HG03342 (cell line): ENCODE measurements at regions not wholly inside any gene's neighbourhood (a gene's known extent, or its start where the extent isn't known, plus 50 kb on each side); places are given as distances from the start of the nearest gene placed in this dataset.

ENCODE experiments used
- ATAC-seq: cut with Tn5 transposase; IDR thresholded peaks from one replicate; pipeline ENCODE4 v1.9.1; 2021; ENCODE audit warnings: mild to moderate bottlenecking, moderate library complexity; ENCODE audit not compliant: unreplicated experiment

DNA sequence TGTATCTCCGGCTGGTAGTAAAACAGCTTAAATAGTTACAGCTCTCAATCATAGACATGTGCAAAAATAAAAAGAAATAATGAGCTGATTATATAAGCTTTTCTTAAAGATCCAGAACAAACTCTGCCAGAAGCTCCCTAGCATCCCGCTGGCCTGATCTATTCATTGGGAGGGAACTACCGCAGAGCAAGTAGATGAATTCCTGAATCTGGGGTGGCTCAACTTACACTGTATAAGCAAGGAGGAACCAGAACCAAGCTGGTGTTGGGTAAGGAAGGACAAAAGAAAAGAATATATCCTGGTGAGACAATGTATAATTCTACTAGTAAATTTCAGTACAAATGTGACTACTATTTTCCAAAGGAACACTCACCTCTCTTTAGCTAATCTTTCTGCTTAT is 1122.2 kb downstream of the OLFM4 start:
- no peak for ATAC-seq

DNA sequence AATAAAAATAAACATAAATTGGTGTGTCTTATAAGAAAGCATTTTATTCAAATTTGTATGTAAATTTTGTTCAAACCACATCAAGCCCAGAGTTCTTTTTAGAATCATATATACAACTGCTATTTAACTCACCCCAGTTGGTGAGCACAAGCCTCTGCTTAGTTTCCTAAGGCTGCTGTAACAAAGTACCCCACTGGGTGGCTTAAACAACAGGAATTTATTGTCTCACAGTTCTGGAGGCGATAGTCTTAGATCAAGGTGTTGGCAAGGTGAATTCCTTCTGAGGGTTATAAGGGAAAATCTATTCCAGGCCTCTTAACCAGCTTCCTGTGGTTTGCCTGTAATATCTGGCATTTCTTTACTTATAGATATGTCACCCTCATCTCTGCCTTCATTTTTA is 1133.5 kb downstream of the OLFM4 start:
- no peak for ATAC-seq

- no peak for ATAC-seq
Measured at GRCh38 chr13:54165581-54166215, 1137.1 kb downstream of the OLFM4 start.

GRCh38 chr13:54173996-54174395 is 1145.4 kb downstream of the OLFM4 start:
- ATAC-seq, result no peak

DNA sequence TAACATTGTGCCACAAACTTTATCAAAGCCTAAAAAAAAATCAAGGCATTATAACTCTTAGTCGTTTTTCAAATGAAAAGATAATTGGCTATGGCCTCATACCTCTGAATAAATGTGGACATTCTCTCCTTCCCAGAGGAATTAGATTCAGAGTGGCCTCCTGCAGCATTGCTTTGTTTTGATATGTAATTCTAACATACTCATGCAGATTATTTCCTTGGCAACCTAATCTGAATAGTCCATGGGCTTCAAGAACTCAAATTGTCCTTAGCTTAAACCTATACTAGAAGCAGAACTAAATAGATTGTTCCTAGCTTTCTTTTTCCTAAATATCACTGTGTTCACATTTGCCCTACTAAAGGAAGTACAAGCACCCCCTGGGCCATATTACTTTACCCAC is 1146.9 kb downstream of the OLFM4 start:
- no peak for ATAC-seq

DNA sequence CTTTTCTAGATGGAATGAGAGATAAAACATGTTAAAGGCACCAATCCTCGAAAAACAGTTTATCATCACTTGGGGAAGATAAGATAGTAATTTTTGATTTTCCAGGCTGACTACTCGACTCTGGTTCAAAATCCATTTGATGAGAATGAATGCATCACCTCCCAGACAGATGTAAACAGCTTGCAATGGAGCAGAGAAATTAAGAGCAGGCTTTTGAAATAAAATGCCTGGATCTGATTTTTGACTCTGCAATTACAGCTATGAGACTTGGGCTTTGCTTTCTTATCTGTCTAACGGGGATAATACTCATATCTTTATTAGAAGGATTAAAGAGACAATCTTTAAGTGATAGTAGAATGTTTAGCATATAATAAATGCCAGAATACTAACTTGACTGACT is 1148.9 kb downstream of the OLFM4 start:
- no peak for ATAC-seq

DNA sequence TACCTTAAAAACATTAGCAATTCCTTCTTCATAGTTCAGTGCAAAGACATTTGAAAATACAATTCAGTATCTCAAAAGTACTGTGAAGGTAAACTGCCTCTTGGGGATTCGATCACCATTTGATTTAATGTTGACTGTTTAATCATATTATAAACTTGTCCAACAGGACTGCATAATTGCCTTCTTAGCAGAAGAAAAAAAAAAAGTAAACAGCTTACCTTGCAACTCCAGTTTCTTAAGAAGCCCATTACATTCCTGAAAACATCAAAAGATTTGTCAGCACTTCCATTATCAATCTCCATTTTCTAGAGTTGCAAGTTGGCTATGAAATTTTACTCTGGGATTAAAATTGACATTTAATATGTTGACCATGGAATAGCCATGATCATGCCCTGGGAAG is 1154.6 kb downstream of the OLFM4 start:
- ATAC-seq, result no peak

GRCh38 chr13:54183728-54184127 is 1155.1 kb downstream of the OLFM4 start:
- ATAC-seq, result no peak

GRCh38 chr13:54184576-54184975 is 1156.0 kb downstream of the OLFM4 start:
- no peak for ATAC-seq

DNA sequence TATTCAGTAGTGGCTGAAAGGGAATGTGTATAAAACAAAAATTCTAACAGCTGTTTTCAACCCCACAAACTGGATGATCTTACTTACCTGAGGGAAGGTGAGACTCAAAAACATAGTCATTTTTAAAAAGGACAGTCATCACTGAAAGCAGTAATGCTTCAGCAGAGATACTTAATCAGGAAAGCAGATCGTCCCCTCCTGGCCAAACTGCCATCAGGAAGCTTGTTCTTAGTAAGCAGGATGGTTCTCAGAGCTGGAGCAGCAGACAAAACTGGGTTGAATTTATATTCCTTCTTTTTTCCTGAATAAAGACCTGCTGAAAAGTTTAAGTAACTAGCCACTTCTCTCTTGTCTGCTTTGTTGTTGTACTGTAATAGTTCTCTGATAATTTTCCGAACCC is 1156.5 kb downstream of the OLFM4 start:
- ATAC-seq, result no peak

DNA sequence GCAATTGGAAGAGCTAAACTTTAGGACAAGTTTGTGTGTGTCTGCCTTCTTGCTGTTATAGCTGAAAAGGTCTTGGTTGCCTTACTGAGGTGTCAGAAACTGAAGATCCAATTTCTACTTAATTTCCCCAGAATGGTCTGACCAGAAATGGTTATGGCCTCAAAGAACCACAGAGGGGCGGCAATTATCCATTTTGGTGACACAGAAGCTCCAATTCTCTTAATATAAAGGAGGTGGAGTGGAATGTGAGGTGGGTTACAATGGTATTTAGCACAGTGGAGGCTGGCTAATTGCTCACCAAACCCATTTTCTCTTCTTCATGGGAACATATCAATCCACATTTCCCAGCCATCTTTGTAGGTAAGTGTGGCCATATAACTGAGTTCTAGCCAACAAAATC is 1157.2 kb downstream of the OLFM4 start:
- no peak for ATAC-seq

DNA sequence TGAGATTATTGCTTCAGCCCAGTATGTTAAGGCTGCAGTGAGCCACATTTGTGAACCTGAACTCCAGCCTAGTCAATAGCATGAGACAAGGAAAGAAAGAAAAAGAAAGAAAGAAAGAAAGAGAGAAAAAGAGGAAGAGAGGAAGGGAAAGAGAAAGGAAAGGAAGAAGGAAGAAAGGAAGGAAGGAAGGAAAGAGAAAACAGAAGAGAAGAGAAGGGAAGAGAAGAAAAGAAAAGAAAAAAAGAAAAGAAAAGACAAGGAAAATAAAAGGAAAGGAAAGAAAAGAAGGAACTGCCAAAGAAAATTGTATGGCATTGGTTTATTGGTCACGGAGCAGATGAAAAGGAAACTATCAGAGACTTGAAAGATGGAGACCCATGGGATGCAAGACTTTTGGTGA is 1158.8 kb downstream of the OLFM4 start:
- no peak for ATAC-seq

GRCh38 chr13:54194233-54195024 is 1165.8 kb downstream of the OLFM4 start:
- ATAC-seq, result no peak

GRCh38 chr13:54196684-54197083 is 1168.1 kb downstream of the OLFM4 start:
- no peak for ATAC-seq

- no peak for ATAC-seq
Measured at GRCh38 chr13:54198911-54199310, 1170.3 kb downstream of the OLFM4 start.

DNA sequence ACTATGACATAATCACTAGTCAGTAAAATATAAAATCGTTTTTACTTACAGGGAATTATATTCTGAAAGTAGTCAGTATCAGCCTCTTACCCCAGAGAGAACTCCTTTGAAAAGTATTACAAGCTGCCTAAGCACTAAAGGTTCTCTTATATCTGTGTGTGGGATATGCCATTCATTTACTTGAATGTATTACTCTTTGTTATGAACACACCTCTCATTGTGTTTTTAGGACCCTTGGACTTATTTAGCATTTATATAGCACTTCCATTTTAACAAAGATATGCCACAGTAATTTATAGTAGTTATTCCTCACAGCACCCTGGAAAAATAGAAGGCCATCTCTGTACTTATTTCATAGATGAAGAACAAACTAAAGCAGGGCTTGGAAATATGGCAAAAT is 1178.0 kb downstream of the OLFM4 start:
- ATAC-seq, result no peak

- no peak for ATAC-seq
Measured at GRCh38 chr13:54210397-54211049, 1181.9 kb downstream of the OLFM4 start.

DNA sequence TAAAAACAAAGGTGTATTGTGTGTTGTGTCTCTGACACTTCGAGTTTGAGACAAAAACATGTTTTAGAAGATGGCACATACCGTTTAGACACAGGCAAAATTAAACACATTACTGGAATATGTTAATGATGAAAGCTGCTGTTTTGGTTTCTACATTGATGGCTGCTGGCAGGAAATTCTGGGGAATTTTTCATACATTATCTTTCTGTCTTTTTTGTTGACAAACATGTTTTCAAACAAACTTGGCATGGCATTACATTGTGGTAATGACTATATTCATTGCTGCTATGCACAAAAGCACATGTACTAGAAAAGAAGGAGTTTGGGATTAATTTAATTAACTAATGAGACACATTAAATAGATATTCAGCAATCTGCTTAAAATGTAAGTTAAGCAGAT is 1187.6 kb downstream of the OLFM4 start:
- ATAC-seq, result no peak

DNA sequence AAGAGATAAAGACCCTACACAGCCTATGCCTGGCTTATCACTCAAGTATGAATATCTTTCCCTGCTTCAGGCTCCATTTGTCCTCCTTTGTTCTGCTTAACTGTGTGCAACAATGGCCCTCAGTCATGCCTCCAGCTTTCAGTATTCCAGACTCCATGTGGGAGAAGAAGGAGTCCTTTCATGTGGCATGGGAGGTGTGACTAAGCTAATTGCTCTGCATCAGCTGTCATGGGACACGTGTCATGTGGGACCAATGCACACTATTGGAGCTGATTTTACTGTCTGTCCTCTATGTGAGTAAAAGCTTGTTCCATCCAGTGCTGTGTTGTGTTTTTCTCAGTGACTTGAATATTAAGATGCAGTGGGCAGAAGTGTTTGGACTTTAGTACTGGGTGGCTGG is 1198.3 kb downstream of the OLFM4 start:
- no peak for ATAC-seq

DNA sequence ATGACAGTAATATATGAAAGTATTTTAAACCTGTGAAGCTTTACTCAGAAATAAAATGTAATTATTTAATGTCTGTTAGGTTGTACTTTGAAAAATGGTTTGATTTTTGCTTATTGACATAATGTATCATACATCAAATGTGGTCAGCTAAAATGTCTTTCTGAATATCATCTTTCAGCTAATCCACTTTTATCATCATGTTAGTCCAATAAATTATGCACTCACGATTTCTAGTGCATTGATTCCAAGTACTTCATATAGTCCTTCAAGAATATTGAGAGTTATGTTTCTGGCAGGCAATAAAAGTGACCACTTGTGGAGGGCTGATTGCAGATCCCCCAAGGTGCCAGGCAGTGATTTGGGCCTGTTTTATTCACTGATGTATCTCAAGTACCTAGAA is 1204.1 kb downstream of the OLFM4 start:
- no peak for ATAC-seq

- no peak for ATAC-seq
Measured at GRCh38 chr13:54234607-54235006, 1206.0 kb downstream of the OLFM4 start.

DNA sequence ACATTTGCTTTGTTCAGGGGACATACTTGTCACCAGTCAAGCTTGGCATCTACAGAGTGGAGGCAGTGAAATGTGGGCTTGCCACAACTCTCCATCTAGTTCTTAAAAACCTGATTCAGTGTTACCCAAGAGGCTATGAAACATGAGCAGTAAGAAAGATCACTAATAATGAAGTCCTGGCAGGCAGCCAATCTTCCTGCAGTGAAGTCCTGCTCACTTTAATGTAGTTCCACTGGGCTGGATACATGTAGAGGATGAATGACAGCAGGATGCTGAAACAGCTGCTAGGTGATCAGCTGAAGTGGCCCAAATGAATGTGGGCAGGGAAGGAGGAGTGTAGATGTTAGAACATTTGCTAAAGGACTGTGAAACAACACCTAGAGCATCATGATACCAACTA is 1213.1 kb downstream of the OLFM4 start:
- ATAC-seq, result no peak
